Activated CD4-positive, alpha-beta T cell treated with anti-CD3 and anti-CD28 coated beads, Interleukin-2, amount 10 ng/mL, durations not matched to agents 24 days and 14 days (primary cell): ENCODE measurements at regions not wholly inside any gene's neighbourhood (a gene's known extent, or its start where the extent isn't known, plus 50 kb on each side); places are given as distances from the start of the nearest gene placed in this dataset.

ENCODE experiments used
- DNase-seq: peaks from one replicate; pipeline ENCODE4 v3.0.0; 2022
- H3K27ac Mint-ChIP-seq: one replicate; pipeline ENCODE4 v1.8.0; 2022; ENCODE audit warnings: mild to moderate bottlenecking, mixed read lengths
- H3K27me3 Mint-ChIP-seq: one replicate; pipeline ENCODE4 v1.8.0; 2022; ENCODE audit warnings: mixed read lengths
- H3K36me3 Mint-ChIP-seq: one replicate; pipeline ENCODE4 v1.8.0; 2022; ENCODE audit warnings: low read depth, mild to moderate bottlenecking, mixed read lengths
- H3K4me1 Mint-ChIP-seq: one replicate; pipeline ENCODE4 v1.8.0; 2021; ENCODE audit warnings: mixed read lengths
- H3K4me3 Mint-ChIP-seq: one replicate; pipeline ENCODE4 v1.8.0; 2022; ENCODE audit warnings: mild to moderate bottlenecking, moderate library complexity, mixed read lengths
- H3K9me3 Mint-ChIP-seq: one replicate; pipeline ENCODE4 v1.8.0; 2021; ENCODE audit warnings: mixed read lengths
- intact Hi-C: fragments of 100-400 bp; cut with micrococcal nuclease; formaldehyde crosslinking; loops from one replicate; pipeline ENCODE4 v1.15.1; 2023

- H3K27me3 Mint-ChIP-seq: no peaks in the 10 kb centered on the region
- H3K36me3 Mint-ChIP-seq: no peaks in the 10 kb centered on the region
- no peak for DNase-seq
- no peak overlapping the region for H3K4me3 Mint-ChIP-seq
- no peaks in the 10 kb centered on the region for H3K4me1 Mint-ChIP-seq
- H3K9me3 Mint-ChIP-seq: no peaks in the 10 kb centered on the region
- no peak overlapping the region for H3K27ac Mint-ChIP-seq
- intact Hi-C loops: no loop called here
These were observed 98.2 kb upstream of the C1orf87 start for GRCh38 chr1:60171801-60172200.

- no peaks in the 10 kb centered on the region for H3K36me3 Mint-ChIP-seq
- no peaks in the 10 kb centered on the region for H3K4me1 Mint-ChIP-seq
- H3K9me3 Mint-ChIP-seq: no peaks in the 10 kb centered on the region
- intact Hi-C loops: no loop called here
- no peak overlapping the region for H3K27ac Mint-ChIP-seq
- H3K27me3 Mint-ChIP-seq: no peaks in the 10 kb centered on the region
- no peak overlapping the region for H3K4me3 Mint-ChIP-seq
- DNase-seq: no peak
These were observed 97.1 kb upstream of the C1orf87 start for GRCh38 chr1:60170709-60171108.

- DNase-seq: no peak
- no peak overlapping the region for H3K27ac Mint-ChIP-seq
- no peaks in the 10 kb centered on the region for H3K9me3 Mint-ChIP-seq
- no peak overlapping the region for H3K4me3 Mint-ChIP-seq
- H3K27me3 Mint-ChIP-seq: no peaks in the 10 kb centered on the region
- intact Hi-C loops: no loop called here
- H3K36me3 Mint-ChIP-seq: no peaks in the 10 kb centered on the region
- H3K4me1 Mint-ChIP-seq: no peaks in the 10 kb centered on the region
These were observed 95.6 kb upstream of the C1orf87 start for GRCh38 chr1:60169206-60169605.

- no peak for DNase-seq
- Mint-ChIP-seq H3K27me3 (no peaks in the 10 kb centered on the region), H3K9me3 (no peaks in the 10 kb centered on the region), H3K4me3 (no peak overlapping the region), H3K27ac (no peak overlapping the region), H3K36me3 (no peaks in the 10 kb centered on the region), H3K4me1 (no peaks in the 10 kb centered on the region)
- intact Hi-C loops: no loop called here
These were observed 89.4 kb upstream of the C1orf87 start for GRCh38 chr1:60162936-60163335.

GRCh38 chr1:60160141-60160540, 86.6 kb upstream of the C1orf87 start:
- intact Hi-C loops: no loop called here
- H3K9me3 Mint-ChIP-seq: no peaks in the 10 kb centered on the region

GRCh38 chr1:60156371-60156770, 82.8 kb upstream of the C1orf87 start:
- intact Hi-C loops: no loop called here
- H3K27me3 Mint-ChIP-seq: no peaks in the 10 kb centered on the region
- no peak overlapping the region for H3K4me3 Mint-ChIP-seq
- no peaks in the 10 kb centered on the region for H3K4me1 Mint-ChIP-seq
- no peak for DNase-seq
- no peaks in the 10 kb centered on the region for H3K9me3 Mint-ChIP-seq
- H3K36me3 Mint-ChIP-seq: no peaks in the 10 kb centered on the region
- H3K27ac Mint-ChIP-seq: no peak overlapping the region

More at GRCh38 chr1:60160141-60160540, 86.6 kb upstream of the C1orf87 start:
- Mint-ChIP-seq H3K27me3 (no peaks in the 10 kb centered on the region), H3K36me3 (no peaks in the 10 kb centered on the region), H3K4me1 (no peaks in the 10 kb centered on the region), H3K4me3 (no peak overlapping the region), H3K27ac (no peak overlapping the region)
- no peak for DNase-seq

- DNase-seq: no peak
- Mint-ChIP-seq H3K9me3 (no peaks in the 10 kb centered on the region), H3K27ac (no peak overlapping the region), H3K4me3 (no peak overlapping the region), H3K4me1 (no peaks in the 10 kb centered on the region), H3K27me3 (no peaks in the 10 kb centered on the region), H3K36me3 (no peaks in the 10 kb centered on the region)
- intact Hi-C loops: no loop called here
These were observed 80.4 kb upstream of the C1orf87 start for GRCh38 chr1:60153961-60154360.

- no peak for DNase-seq
- Mint-ChIP-seq H3K9me3 (no peaks in the 10 kb centered on the region), H3K27ac (no peak overlapping the region), H3K4me1 (no peaks in the 10 kb centered on the region), H3K27me3 (no peaks in the 10 kb centered on the region), H3K36me3 (no peaks in the 10 kb centered on the region), H3K4me3 (no peak overlapping the region)
- intact Hi-C loops: no loop called here
These were observed 79.3 kb upstream of the C1orf87 start for GRCh38 chr1:60152891-60153290.

GRCh38 chr1:60151311-60151710, 77.7 kb upstream of the C1orf87 start:
- no peak for DNase-seq
- Mint-ChIP-seq H3K27me3 (no peaks in the 10 kb centered on the region), H3K27ac (no peak overlapping the region), H3K4me3 (no peak overlapping the region), H3K9me3 (no peaks in the 10 kb centered on the region), H3K36me3 (no peaks in the 10 kb centered on the region), H3K4me1 (no peaks in the 10 kb centered on the region)
- intact Hi-C loops: no loop called here

- Mint-ChIP-seq H3K9me3 (no peaks in the 10 kb centered on the region), H3K4me1 (no peaks in the 10 kb centered on the region), H3K36me3 (no peaks in the 10 kb centered on the region), H3K27me3 (no peaks in the 10 kb centered on the region), H3K4me3 (no peak overlapping the region), H3K27ac (no peak overlapping the region)
- intact Hi-C loops: no loop called here
- DNase-seq: no peak
These were observed 75.7 kb upstream of the C1orf87 start for GRCh38 chr1:60149251-60149650.

GRCh38 chr1:60146884-60147283, 73.3 kb upstream of the C1orf87 start:
- Mint-ChIP-seq H3K36me3 (no peaks in the 10 kb centered on the region), H3K27ac (no peak overlapping the region), H3K27me3 (no peaks in the 10 kb centered on the region), H3K4me1 (no peaks in the 10 kb centered on the region), H3K9me3 (no peaks in the 10 kb centered on the region), H3K4me3 (no peak overlapping the region)
- DNase-seq: no peak
- intact Hi-C loops: no loop called here

GRCh38 chr1:60145771-60146170, 72.2 kb upstream of the C1orf87 start:
- intact Hi-C loops: no loop called here
- Mint-ChIP-seq H3K9me3 (no peaks in the 10 kb centered on the region), H3K27me3 (no peaks in the 10 kb centered on the region), H3K27ac (no peak overlapping the region), H3K36me3 (no peaks in the 10 kb centered on the region), H3K4me1 (no peaks in the 10 kb centered on the region), H3K4me3 (no peak overlapping the region)
- DNase-seq: no peak

GRCh38 chr1:60141743-60142142, 68.2 kb upstream of the C1orf87 start:
- H3K9me3 Mint-ChIP-seq: no peaks in the 10 kb centered on the region
- no peak overlapping the region for H3K4me3 Mint-ChIP-seq
- no peaks in the 10 kb centered on the region for H3K4me1 Mint-ChIP-seq
- peaks cover 1% of the 10 kb centered on the region for H3K27me3 Mint-ChIP-seq
- intact Hi-C loops: no loop called here
- H3K27ac Mint-ChIP-seq: no peak overlapping the region
- no peaks in the 10 kb centered on the region for H3K36me3 Mint-ChIP-seq
- no peak for DNase-seq

- H3K4me1 Mint-ChIP-seq: no peaks in the 10 kb centered on the region
- H3K27me3 Mint-ChIP-seq: peaks cover 1% of the 10 kb centered on the region
- no peak for DNase-seq
- H3K9me3 Mint-ChIP-seq: no peaks in the 10 kb centered on the region
- no peak overlapping the region for H3K4me3 Mint-ChIP-seq
- H3K27ac Mint-ChIP-seq: no peak overlapping the region
- intact Hi-C loops: no loop called here
- H3K36me3 Mint-ChIP-seq: no peaks in the 10 kb centered on the region
These were observed 67.7 kb upstream of the C1orf87 start for GRCh38 chr1:60141276-60141675.

GRCh38 chr1:60137406-60137805, 63.8 kb upstream of the C1orf87 start:
- DNase-seq: no peak
- no peak overlapping the region for H3K4me3 Mint-ChIP-seq
- H3K4me1 Mint-ChIP-seq: peaks cover 4% of the 10 kb centered on the region
- no peaks in the 10 kb centered on the region for H3K36me3 Mint-ChIP-seq
- H3K27me3 Mint-ChIP-seq: peaks cover 3% of the 10 kb centered on the region
- intact Hi-C loops: no loop called here
- no peaks in the 10 kb centered on the region for H3K9me3 Mint-ChIP-seq
- H3K27ac Mint-ChIP-seq: no peak overlapping the region
